ENCODE measurements at regions not wholly inside any gene's neighbourhood (a gene's known extent, or its start where the extent isn't known, plus 50 kb on each side); places are given as distances from the start of the nearest gene placed in this dataset.

DNA sequence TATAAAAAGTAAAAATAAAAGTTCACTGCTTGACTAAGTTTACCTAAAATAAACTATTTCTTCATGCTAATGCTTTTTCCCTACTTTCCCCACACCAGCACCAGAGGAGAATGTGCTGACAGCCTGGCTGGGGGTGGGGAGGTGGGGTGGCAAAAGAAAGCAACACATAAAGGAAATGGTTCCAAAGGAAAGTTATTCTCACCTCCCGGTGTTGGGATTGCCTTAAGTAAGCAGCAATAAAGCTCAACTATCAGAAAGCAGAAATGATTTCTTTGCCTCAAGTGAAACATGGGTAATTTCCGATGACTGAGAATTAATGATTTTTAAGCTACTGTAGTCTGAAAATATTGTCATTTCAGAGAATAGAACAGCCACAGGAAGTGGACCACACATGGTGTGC is 84.5 kb upstream of the DKK2 start:
- no peak for DNase-seq (ENCODE audit: extremely low read depth, low read depth, low spot score)

- no peak for DNase-seq (ENCODE audit: extremely low read depth, low read depth, low spot score)
Observed at GRCh38 chr4:107117726-107118125, 81.6 kb upstream of the DKK2 start.

DNA sequence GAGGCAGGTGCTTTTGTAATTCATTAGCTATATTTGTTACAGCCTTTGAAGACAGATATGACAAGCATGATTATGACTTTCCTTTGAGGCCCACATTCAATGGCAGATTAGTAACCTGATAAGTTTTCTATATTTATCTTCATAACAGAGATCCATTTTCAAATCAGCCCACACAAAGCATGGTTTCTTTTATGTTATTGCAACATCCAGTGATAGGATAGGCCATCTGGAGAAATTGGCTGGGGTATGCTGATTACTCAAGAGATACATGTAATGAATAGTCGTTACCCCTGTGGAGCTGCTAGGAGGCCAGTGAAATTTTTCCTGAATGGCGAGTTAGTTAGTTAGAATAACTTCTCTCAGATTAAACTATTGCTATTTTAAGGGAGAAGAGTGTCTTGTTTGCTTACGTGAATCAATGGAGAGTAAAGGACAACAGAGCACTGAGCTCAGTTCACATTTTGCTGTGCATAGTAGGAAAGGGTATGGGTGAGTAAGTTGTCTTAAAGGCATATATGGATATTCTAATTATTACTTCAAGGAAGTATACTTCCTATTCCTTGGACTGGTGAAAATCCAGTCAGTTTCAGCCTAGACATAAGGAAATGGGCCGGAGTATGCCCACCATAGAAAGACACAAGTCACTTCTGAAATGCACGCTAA is 79.2 kb upstream of the DKK2 start:
- DNase-seq (ENCODE audit: extremely low read depth, low read depth, low spot score), result no peak

DNA sequence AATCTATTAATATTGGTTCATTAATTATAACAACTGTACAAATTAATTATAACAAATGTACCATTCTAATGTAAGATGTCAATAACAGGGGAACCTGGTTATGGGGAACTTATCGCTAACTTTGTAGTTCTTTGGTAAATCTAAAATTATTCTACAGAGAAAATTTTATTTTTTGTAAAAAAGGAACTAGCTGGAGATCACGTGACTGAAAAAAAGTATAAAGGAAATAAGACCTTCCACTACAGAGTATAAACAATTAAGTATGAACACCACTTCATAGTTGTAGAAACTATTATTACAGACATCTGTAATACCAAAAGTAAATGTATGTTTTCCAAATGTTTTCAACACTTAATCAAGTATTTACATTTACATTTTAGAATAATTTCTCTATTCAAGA is 77.9 kb upstream of the DKK2 start:
- DNase-seq (ENCODE audit: extremely low read depth, low read depth, low spot score), result no peak

DNA sequence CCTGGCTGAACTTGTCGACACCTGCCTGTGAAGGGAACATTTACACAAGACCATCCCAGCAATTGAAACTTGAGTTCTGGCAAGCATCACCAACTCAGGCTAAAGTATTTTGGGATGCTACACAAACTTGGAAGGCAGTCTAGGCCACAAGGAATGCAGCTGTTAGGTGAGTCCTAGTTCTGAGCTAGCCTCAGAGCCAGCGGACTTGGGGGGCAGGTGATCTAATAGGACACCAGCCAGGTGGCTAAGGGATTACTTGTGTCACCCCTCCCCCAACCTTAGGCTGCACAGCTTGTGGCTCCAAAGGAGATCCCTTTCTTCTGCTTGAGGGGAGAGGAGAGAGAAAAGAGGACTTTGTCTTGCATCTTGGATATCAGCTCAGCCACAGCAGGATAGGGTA is 62.3 kb upstream of the DKK2 start:
- no peak for DNase-seq (ENCODE audit: extremely low read depth, low read depth, low spot score)

DNA sequence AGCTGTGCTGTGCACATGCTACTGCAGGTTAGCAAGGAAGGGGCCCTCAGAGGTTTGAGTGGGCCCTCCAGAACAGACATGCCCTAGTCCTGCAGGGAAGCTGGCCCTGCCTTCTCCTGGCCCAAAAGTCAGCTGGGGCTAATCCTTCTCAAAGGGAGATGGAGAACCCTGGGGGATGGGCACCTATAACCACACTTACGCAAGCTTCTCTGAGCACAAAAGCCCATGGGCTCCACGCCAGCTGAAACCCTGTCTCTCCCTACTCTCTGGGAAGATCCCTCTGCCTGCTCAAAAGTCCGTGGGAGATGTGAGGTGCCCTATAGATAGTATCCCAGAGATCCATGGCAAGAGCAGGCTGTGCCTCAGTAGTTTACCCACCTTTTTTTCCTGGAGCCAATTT is 58.9 kb upstream of the DKK2 start:
- no peak for DNase-seq (ENCODE audit: extremely low read depth, low read depth, low spot score)

DNA sequence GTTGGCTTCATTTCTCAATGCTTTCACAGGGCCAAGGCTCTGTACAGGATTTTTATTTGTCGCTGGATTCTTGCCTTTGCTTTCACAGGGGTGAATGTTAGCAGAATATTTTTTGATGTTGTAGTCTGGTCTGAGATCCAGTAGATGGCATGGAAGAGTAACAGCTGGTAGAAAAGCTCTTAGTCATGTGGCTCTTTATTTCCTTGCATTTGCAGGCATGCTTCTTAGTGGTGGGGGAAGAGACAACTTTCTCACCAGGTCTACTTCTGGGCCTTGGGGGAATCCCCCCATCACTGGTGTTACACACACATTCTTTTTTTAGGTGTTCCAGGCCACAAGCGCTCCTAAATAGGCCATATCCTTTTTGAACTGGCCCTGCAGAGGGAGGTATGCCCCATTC is 58.2 kb upstream of the DKK2 start:
- DNase-seq (ENCODE audit: extremely low read depth, low read depth, low spot score), result peak; percentile 9

Data from glomerular endothelial cell (primary cell).